B cell (primary cell): ENCODE measurements at regions not wholly inside any gene's neighbourhood (a gene's known extent, or its start where the extent isn't known, plus 50 kb on each side); places are given as distances from the start of the nearest gene placed in this dataset.

Experiments
- ATAC-seq: fragments of 200-7000 bp; cut with Tn5 transposase; one replicate; pipeline ENCODE4 v1.10.0; 2021; ENCODE audit warnings: low read depth, mild to moderate bottlenecking, moderate number of reproducible peaks, moderate library complexity
- CTCF ChIA-PET: fragments of 350-600 bp; sonication (Branson Sonifier 250); formaldehyde crosslinking; loops from one replicate; lab custom pipeline; 2021; ENCODE audit warnings: antibody characterized with exemption, inconsistent platforms; lab: Charles Lee
- POLR2A ChIA-PET: fragments of 350-600 bp; sonication (Branson Sonifier 250); formaldehyde crosslinking; loops from one replicate; lab custom pipeline; 2021; ENCODE audit warnings: antibody characterized with exemption; lab: Charles Lee
- DNase-seq: peaks from one replicate; pipeline ENCODE4 v3.0.0; 2013
- H2AFZ ChIP-seq: 2 replicates; pipeline ENCODE4 v1.6.1; 2012; ENCODE audit warnings: mild to moderate bottlenecking, low read depth, low read length; ENCODE audit not compliant: insufficient read depth, poor library complexity, severe bottlenecking
- H3K27ac ChIP-seq, 2 donors: 1 replicate in 1 of 2; 2 replicates in 1 of 2; pipeline ENCODE4 v1.5.1; 2012 to 2013; ENCODE audit warnings: low read length in 2 of 2, mild to moderate bottlenecking in 2 of 2, moderate library complexity in 1 of 2
- H3K27me3 ChIP-seq, 4 experiments: fragments of 200-600 bp in 1 of 4; sonication (generic) in 1 of 4; replicated peaks in 1 of 4; 1 replicate in 2 of 4; 2 replicates in 2 of 4; pipeline versions ENCODE4 v1.6.1 to v1.7.0; 2013 to 2016; ENCODE audit warnings: low read length in 3 of 4, mild to moderate bottlenecking in 2 of 4, mixed read lengths in 1 of 4, moderate library complexity in 1 of 4; ENCODE audit not compliant: insufficient read depth in 4 of 4, control insufficient read depth in 3 of 4; ENCODE audit errors: control extremely low read depth in 1 of 4
- H3K36me3 ChIP-seq, 2 experiments: replicated peaks in 1 of 2; 1 replicate in 1 of 2; 2 replicates in 1 of 2; pipeline versions ENCODE4 v1.6.1 to v1.7.1; 2013; ENCODE audit warnings: low read length in 1 of 2; ENCODE audit not compliant: insufficient read depth in 2 of 2, control insufficient read depth in 1 of 2; ENCODE audit errors: control extremely low read depth in 1 of 2, extremely low read depth in 1 of 2
- H3K4me1 ChIP-seq, 2 donors: fragments of 200-600 bp in 1 of 2; sonication (generic) in 1 of 2; 1 replicate in 1 of 2; 2 replicates in 1 of 2; pipeline versions ENCODE4 v1.5.1 to v1.6.1; 2013 to 2017; ENCODE audit warnings: low read length in 2 of 2; ENCODE audit not compliant: control insufficient read depth in 2 of 2, insufficient read depth in 2 of 2
- H3K4me2 ChIP-seq: replicated peaks from 2 replicates; pipeline ENCODE3; 2012; ENCODE audit warnings: mild to moderate bottlenecking, low read depth, low read length; ENCODE audit not compliant: poor library complexity, severe bottlenecking
- H3K4me3 ChIP-seq, 5 experiments: fragments of 200-600 bp in 1 of 5; sonication (generic) in 1 of 5; 1 replicate in 3 of 5; 2 replicates in 2 of 5; pipeline versions ENCODE4 v1.5.1 to v1.7.0; 2011 to 2016; ENCODE audit warnings: low read length in 4 of 5, mild to moderate bottlenecking in 4 of 5, low read depth in 2 of 5, control low read depth in 1 of 5, moderate library complexity in 1 of 5; ENCODE audit not compliant: insufficient read depth in 1 of 5; ENCODE audit errors: control extremely low read depth in 1 of 5, extremely low read depth in 1 of 5
- H3K79me2 ChIP-seq: fragments of 200-600 bp; sonication (generic); one replicate; pipeline ENCODE4 v1.6.0; 2016; ENCODE audit warnings: low read length; ENCODE audit not compliant: control insufficient read depth, insufficient read depth
- H3K9ac ChIP-seq: fragments of 200-600 bp; sonication (generic); 2 replicates; pipeline ENCODE4 v1.6.1; 2017; ENCODE audit warnings: mild to moderate bottlenecking, low read length, moderate library complexity
- H3K9me3 ChIP-seq, 3 donors: one replicate each; pipeline versions ENCODE4 v1.6.1 to v1.7.1; 2013; ENCODE audit warnings: low read length in 2 of 3; ENCODE audit not compliant: control insufficient read depth in 2 of 3, insufficient read depth in 1 of 3; ENCODE audit errors: control extremely low read depth in 1 of 3
- H4K20me1 ChIP-seq: 2 replicates; pipeline ENCODE4 v1.6.0; 2012; ENCODE audit warnings: mild to moderate bottlenecking, low read length; ENCODE audit not compliant: insufficient read depth, control insufficient read depth, poor library complexity, severe bottlenecking
- H3K27ac Mint-ChIP-seq: one replicate; pipeline ENCODE4 v1.8.0; 2021; ENCODE audit warnings: mixed read lengths
- H3K27me3 Mint-ChIP-seq: one replicate; pipeline ENCODE4 v1.8.0; 2021; ENCODE audit warnings: mixed read lengths
- H3K4me1 Mint-ChIP-seq: one replicate; pipeline ENCODE4 v1.8.0; 2021; ENCODE audit warnings: mixed read lengths
- H3K4me3 Mint-ChIP-seq: one replicate; pipeline ENCODE4 v1.8.0; 2021; ENCODE audit warnings: mixed read lengths
- H3K9me3 Mint-ChIP-seq: one replicate; pipeline ENCODE4 v1.8.0; 2022; ENCODE audit warnings: mixed read lengths; ENCODE audit not compliant: insufficient read depth
- CTCF ChIP-seq: fragments of 200-600 bp; IDR thresholded peaks from one replicate; pipeline ENCODE4 v1.8.0; 2022; ENCODE audit warnings: antibody characterized with exemption, mild to moderate bottlenecking
- EZH2 ChIP-seq: IDR thresholded peaks from 2 replicates; pipeline ENCODE4 v1.6.1; 2012; ENCODE audit warnings: borderline replicate concordance, low read depth, mild to moderate bottlenecking, moderate library complexity, low read length; ENCODE audit not compliant: insufficient read depth, poor library complexity, severe bottlenecking
- WGBS: methylation state at CpG from one replicate; pipeline ENCODE4 v1.1.5; 2013; ENCODE audit warnings: missing lambda C conversion rate; ENCODE audit not compliant: insufficient coverage; 5-methylcytosine and 5-hydroxymethylcytosine counted together
- intact Hi-C: fragments of 100-400 bp; cut with micrococcal nuclease; formaldehyde crosslinking; loops from one replicate; pipeline ENCODE4 v1.10.0; 2022

- H3K27me3 Mint-ChIP-seq = no peaks in the 10 kb centered on the region
- Histone ChIP-seq H2AFZ (no peak overlapping the region), H3K9ac (no peak overlapping the region), H4K20me1 (no peaks in the 10 kb centered on the region), H3K27me3 (no peaks in the 10 kb centered on the region), H3K4me1 (no peaks in the 10 kb centered on the region), H3K27ac (no peak overlapping the region), H3K36me3 (no peaks in the 10 kb centered on the region), H3K4me3 (no peak overlapping the region), H3K4me2 (no peak overlapping the region), H3K9me3 (peaks cover 0 to 4% (median 0%) of the 10 kb centered on the region in 3 donors), H3K79me2 (no peaks in the 10 kb centered on the region)
- H3K27ac Mint-ChIP-seq = no peak overlapping the region
- ChIA-PET POLR2A (no interaction called here), CTCF (no interaction called here)
- TF ChIP-seq CTCF = no peak
- no peak for TF ChIP-seq EZH2
- no peaks in the 10 kb centered on the region for H3K4me1 Mint-ChIP-seq
- ATAC-seq (no peak), DNase-seq (no peak)
- 92% methylated on average over 13 of the region's 20 CpGs for WGBS
- intact Hi-C loops = no loop called here
- no peaks in the 10 kb centered on the region for H3K9me3 Mint-ChIP-seq
- H3K4me3 Mint-ChIP-seq = no peak overlapping the region
Measured at GRCh38 chr9:16197578-16198370, 644.9 kb downstream of the CCDC171 start.

GRCh38 chr9:16198996-16199395 is 646.2 kb downstream of the CCDC171 start:
- ATAC-seq = no peak
- POLR2A ChIA-PET = no interaction called here
- intact Hi-C loops = no loop called here

More at GRCh38 chr9:16198996-16199395, 646.2 kb downstream of the CCDC171 start:
- Mint-ChIP-seq H3K4me1 (no peaks in the 10 kb centered on the region), H3K4me3 (no peak overlapping the region), H3K27ac (no peak overlapping the region), H3K27me3 (no peaks in the 10 kb centered on the region), H3K9me3 (no peaks in the 10 kb centered on the region)
- no peak overlapping the region for H3K27ac ChIP-seq
- H3K4me3 ChIP-seq = no peak overlapping the region
- 100% methylated on average over 1 of the region's 6 CpGs for WGBS
- no peaks in the 10 kb centered on the region for H3K79me2 ChIP-seq
- H3K4me2 ChIP-seq = no peak overlapping the region
- H3K36me3 ChIP-seq = no peaks in the 10 kb centered on the region
- no peak for TF ChIP-seq EZH2
- TF ChIP-seq CTCF = no peak
- no peak overlapping the region for H2AFZ ChIP-seq
- no peaks in the 10 kb centered on the region for H3K27me3 ChIP-seq
- no peak for DNase-seq
- no peaks in the 10 kb centered on the region for H4K20me1 ChIP-seq
- no peaks in the 10 kb centered on the region for H3K4me1 ChIP-seq
- H3K9ac ChIP-seq = no peak overlapping the region
- peaks cover 0 to 5% (median 0%) of the 10 kb centered on the region in 3 donors for H3K9me3 ChIP-seq
- CTCF ChIA-PET = no interaction called here
